HG03342 (cell line): ENCODE measurements at regions not wholly inside any gene's neighbourhood (a gene's known extent, or its start where the extent isn't known, plus 50 kb on each side); places are given as distances from the start of the nearest gene placed in this dataset.
"Not testable (repeated sequence)": the region's sequence is repeated elsewhere in the genome, so short reads cannot be mapped to it uniquely, and the experiment has no call there.

Experiments used
- ATAC-seq: cut with Tn5 transposase; IDR thresholded peaks from one replicate; pipeline ENCODE4 v1.9.1; 2021; ENCODE audit warnings: mild to moderate bottlenecking, moderate library complexity; ENCODE audit not compliant: unreplicated experiment

DNA sequence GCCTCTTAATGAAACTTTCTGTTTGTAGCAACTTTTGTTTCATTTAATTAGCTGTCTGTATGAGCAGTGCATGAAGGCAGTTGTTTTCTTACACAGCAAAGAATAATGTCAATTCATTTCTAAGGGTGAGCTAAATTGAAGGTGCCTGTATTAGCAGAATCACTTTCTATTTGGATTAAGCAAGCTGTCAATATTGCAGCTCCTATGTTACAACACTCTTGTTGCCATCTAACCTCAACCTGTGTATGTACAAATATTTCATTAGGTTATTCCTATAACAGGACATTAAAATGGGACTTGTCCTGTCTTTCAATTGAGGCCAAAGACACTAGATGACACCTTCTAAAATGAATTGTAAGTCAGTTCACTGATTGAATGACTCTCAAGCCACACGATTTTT, 647.5 kb downstream of the UTRN start:
- no peak for ATAC-seq

DNA sequence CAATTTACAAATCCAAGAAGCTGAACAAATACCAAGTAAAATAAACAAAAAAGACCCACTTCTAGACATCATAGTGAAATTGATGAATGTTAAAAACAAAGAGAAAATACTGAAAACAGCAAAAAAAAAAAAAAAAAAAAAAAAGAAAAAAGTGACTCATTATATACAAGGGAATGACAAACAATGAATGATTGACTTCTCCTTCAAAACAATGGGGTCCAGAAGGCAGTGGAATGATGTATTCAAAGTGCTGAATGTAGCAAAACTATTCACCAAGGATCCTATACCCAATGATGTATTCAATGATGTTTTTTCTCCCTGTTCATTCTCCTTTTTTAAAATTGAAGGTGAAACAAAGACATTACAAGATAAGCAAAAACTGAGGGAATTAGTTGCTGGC, 650.0 kb downstream of the UTRN start:
- no peak for ATAC-seq

DNA sequence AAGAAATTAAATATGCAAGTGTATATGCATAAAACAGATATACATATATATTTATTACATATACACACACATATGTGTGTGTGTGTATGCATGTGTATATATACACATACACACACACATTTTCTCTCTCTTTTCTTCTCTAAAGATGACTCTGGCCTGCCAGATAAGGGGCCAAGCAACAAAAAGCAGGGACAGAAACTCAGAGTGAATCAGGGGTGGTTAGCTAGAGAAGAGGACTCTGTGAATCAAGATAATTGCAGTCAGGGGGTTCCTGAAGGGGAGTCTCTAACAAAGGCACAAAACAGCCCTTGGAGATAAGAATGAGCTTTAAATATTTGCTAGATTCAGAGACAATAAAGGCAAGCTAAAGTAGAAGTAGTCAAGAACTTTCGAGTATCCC, 650.5 kb downstream of the UTRN start:
- ATAC-seq, result no peak

DNA sequence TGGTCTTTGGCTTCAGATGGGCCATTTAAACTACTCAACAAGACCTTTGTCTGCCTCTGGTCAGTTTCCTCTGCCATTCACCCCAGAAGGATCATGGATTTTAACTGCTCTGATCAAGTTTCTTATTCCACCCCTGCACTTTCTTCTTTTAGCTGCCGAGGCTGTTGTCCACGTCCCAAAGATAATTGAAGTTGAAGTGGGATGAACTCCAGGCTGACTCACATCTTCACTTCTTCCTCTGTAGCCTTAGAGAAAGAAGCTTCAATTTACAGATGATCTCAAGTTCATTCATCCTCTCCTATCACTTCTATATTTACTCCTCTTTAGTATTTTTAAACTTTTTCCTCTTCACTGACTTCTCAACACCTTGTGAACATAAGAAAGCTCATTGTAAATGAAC, 651.6 kb downstream of the UTRN start:
- no peak for ATAC-seq

DNA sequence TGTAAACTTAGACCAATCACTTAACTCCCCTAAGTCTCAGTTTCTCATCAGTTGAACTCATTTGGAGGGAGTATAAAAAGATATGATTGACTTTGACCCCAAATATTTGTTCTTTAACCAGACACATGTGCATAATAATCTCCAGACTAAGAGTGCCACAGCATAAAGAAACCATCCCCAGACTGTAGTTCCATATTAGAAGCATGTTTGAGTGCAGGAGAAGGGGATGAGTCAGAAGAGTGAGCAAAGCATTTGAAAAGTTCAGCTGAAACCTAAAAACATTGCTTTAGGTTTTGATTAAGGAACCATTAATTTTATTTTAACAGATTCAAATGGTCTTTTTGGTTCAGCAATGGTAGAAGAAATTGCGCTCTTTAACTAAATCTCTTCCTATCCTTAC, 654.8 kb downstream of the UTRN start:
- ATAC-seq, result no peak

DNA sequence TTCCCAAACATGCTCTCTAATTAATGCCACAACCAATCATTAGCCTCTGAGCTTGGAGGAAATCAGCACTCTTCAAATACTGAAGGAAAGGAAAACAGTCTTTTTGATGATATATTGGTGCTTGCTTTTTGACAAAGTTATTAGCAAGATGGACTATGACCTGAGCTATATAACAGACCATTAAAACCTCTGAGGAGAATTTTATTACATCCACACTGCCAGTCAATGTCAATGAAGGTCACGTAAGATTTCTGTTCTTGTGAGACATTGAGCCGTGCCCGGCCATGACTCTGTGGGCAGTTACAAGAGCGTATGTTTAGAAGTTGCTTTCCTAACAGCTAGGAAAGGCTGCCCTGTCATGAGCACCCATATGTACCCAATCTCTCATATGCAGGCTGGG, 659.0 kb downstream of the UTRN start:
- no peak for ATAC-seq

DNA sequence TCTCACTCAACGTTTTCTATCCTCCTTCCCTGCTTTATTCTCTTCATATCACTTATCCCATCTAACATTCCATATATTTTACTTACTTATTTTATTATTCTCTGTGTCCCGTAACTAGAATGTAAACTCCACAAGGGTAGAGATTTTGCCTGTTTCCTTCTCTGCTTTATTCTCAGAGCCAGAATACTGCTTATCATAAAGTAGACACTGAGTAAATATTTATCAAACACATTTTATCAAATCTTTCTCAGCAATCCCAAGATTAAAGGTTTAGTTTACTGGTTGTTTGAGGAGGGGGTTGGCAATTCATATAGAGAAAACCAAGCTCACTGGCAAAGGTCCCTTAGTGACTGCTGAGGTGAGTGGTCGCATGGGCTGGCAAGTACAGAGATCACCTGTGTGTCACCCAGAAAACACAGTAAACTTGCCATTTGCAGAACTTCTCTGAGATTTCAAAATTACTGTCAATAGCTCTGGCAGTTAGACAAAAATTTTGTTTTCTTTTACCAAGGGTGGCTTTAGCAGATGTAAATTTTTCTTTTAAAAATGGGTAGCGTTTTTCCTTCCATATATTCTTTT, 662.4 kb downstream of the UTRN start:
- ATAC-seq, result no peak

DNA sequence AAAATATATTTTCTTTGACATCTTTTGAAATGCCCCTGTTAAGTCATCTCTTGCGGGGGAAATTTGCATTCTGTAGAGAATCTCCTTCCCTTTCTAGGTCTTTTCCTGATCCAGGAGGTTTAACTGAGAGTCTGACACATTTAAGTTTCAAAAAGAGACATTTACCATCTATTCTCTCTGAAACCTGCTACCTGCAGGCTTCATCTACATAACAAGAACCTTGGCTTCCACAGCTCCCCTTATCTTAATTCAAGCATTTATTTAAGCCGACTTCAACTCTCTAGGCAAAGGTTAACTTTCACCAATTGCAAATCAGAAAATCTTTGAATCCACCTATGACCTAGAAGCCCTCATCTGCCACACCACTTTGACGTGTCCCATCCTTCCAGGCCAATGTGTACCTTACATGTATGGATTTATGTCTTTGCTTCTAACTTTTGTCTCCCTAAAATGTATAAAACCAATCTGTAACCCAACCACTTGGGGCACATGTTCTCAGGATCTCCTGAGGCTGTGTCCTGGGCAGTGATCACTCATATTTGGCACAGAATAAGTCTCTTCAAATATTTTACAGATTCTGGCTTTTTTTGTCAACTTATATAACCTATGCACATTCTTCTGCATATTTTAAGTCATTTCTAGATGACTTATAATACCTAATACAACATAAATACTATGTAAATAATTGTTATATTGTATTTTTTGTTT, 666.7 kb downstream of the UTRN start:
- ATAC-seq, result no peak

DNA sequence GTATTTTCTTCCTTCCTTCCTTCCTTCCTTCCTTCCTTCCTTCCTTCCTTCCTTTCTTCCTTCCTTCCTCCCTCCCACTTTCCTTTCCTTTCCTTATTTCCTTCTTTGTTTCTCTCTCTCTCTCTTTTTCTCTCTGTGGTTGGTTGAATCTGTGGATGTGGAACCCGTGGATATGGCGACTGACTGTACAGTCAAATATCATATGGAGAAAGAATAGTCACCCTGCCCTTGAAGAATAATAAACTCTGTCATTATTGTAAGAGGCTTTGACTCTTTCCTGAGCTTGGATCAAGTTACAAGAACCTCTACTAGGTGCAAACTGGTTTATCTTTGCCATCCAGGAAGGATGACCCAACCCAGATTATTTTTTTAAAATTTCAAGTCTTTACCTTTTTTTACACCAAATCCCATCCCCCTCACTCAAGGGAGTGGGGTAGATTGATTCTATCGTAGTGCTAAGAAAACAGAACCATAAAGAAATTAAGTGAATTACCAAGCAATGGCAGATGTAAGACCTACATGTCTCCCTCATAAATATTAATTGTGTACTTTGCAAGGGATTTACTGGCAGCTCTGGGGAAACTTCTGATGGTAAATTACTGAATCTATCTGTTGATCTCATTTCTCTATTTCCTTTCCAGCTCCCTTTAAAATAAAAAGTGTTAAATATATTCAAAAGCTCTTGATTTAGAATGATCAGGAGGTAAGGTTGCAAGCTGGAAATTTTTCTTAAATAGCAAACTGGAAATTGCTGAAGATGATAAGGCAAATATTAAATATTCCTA, 667.5 kb downstream of the UTRN start:
- no peak for ATAC-seq

DNA sequence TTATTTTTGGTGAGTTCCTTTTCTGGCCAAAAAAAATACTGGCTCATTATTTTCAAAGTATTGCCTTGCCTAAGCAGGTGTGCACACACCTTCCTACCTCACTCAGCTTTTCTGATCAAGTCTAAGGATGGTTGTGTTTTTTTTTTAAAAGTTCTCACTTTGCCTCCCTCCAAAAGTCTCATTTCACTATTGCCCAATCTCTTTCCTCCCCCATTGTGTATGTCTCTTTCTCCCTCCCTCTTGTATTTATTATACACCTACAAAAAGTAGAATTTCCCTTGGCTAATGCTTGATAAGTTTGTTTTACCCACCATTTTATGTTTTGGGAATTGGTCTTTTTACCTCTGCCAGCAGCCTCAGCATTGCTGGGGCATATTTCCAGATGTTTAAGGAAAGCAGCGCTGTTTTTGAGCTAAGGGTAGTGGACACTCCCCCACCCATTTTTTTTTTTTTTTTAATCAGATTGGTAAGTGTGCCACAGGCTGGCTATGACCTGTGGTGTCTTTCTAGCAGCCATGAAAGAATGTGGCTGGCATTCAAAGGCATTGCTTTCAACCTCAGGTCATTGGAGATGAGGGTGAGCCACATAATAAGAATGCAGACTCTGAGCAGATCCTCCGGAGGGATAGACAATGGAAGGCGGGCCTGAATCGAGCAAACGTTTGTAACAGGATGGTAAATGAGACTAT, 668.6 kb downstream of the UTRN start:
- ATAC-seq, result no peak

DNA sequence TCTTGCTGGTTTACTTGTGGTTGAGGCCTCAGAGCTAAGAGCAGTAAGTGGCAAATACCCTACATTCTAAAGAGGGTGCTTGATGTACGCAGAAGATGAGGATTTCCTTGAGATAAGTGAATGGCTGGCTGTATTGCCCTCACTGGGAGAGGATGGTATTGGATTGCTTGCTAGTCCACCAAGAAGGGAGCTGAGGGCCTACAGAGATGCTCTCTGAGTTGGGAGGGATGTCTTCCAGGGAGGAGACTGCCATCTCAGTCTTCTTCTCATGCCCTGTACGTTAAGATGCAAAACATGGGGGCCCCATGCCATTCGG, 669.1 kb downstream of the UTRN start:
- ATAC-seq, result no peak

DNA sequence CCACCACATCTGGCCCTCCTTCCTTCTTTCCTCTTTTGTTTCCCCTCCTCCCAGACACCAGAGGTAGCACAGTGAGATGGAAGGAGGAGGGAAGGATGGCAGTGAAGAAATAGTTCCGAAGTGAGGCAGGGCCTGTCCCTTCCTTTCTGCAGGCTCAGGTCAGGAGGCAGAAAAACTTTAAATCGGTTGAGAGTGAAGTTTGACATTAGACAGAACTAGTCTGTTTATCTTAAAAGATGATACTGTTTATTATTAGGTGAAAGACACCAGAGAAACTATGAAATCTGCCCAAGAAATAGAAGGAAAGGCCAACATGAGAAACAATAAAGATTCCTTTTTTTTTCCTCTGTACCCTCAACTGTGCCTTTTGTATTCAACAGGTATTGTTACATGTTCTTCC, 670.3 kb downstream of the UTRN start:
- no peak for ATAC-seq

DNA sequence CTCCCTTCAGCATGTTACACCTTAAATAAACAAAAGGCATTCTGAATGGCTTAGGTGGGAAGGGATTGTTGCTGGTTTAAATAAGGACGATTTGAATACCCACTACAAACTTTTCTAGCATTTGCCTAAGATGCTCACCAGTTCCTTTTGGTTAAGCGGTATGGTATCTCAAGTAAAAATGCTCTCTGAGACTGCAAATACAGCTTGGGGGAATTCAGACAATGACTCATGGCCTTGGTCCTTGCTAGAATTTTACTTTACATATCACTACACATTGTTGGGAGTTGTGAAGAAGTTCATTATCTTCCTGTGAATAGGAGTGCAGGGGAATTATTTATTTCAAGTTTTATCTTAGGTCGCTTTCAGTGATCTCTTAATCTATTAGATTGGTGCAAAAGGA, 670.7 kb downstream of the UTRN start:
- no peak for ATAC-seq

DNA sequence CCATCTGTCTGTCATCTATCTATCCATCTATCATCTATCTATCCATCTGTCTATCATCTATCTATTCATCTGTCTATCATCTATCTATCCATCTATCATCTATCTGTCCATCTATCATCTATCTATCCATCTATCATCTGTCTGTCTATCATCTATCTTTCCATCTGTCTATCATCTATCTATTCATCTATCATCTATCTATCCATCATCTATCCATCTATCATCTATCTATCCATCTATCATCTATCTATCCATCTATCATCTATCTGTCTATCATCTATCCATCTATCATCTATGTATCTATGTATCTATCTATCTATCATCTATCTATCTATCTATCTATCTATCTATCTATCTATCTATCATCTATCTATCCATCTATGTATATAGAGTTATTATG, 671.6 kb downstream of the UTRN start:
- not testable (repeated sequence) for ATAC-seq

DNA sequence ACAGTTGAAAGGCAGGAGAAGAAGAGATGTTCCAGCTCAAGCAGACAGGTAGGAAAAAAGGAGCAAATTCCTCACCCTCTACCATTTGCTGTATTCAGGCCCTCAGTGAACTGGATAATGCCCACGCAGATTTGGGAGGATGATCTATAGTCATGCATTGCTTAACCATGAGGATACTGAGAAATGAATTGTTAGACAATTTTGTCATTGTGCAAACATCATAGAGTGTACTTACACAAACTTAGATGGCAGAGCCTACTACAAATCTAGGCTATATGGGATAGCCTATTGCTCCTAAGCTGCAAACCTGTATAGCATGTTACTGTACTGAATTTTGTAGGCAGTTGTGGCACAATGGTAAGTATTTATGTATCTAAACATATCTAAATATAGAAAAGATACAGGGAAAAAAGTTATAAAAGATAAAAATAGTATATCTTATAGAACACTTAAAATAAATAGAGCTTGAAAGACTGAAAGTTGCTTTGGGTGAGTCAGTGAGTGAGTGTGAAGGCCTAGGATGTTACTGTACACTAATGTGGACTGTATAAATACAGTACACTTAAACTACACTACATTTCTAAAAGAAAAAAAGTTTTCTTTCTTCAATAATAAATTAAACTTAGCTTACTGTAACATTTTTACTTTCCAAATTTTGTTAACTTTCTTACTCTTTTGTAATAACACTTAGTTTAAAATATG, 672.3 kb downstream of the UTRN start:
- ATAC-seq, result no peak

DNA sequence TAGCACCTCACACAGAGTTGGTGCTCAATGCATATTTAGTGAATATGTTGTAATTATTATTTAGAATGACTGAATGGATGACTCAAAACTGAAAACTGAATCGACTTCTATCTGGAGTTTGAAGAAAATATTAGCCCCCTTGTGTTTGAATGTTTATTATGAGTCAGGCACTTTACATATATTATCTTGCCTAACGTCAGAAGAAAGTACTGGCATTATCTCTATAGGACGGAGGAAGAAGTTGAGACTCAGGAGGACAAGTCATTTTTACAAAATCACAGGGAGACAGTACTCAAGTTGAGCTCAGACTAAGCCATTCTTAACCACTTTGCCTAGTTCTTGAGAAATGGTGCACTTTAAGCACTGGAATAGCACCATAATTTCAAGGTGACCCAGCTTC, 684.0 kb downstream of the UTRN start:
- no peak for ATAC-seq

DNA sequence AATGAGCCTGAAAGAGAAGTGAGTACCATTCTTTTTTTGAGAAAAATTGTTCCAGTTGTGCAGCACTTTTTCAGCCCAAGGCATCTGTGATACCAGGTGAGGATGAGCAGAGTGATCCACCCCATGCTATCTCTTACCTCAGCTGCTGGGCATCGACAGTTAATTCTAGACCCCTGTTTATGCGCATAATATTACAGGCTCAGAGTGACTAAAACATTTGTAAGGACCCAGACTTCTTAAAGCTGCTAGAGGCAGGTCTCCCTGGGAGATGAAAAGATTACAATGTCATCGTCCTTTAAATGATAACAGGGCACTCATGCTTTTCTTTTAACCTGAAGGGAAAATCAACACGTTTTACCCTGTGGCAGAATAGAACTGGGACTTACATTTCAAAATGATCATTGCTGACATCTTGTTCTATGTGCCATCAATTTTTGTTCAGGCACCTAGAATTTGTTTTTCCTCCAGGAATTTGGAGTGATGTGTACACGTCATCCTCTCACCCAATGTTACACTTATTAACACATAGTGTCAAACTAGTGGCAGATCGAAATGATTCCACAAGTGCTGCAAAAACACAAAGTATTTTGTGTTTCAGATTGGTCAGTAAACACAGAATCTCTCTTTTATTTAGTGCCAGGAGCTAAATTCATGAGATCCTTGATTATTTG, 684.6 kb downstream of the UTRN start:
- no peak for ATAC-seq

DNA sequence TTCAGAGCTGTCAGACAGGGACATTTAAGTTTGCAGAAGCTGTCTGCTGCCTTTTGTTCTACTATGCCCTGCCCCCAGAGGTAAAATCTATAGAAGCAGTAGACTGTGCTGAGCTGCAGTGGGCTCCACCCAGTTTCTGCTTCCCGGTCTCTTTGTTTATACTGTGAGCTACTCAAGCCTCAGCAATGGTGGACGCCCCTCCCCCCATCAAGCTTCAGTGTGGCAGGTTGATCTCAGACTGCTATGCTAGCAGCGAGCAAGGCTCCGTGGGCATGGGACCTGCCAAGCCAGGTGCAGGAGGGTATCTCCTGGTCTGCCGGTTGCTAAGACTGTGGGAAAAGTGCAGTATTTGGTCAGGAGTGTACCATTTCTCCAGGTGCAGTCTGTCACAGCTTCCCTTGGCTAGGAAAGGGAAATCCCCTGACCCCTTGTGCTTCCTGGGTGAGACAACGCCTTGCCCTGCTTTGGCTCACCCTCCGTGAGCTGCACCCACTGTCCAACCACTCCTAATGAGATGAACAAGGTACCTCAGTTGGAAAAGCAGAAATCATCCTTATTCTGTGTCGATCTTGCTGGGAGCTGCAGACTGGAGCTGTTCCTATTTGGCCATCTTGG, 692.2 kb downstream of the UTRN start:
- ATAC-seq, result not testable (repeated sequence)

DNA sequence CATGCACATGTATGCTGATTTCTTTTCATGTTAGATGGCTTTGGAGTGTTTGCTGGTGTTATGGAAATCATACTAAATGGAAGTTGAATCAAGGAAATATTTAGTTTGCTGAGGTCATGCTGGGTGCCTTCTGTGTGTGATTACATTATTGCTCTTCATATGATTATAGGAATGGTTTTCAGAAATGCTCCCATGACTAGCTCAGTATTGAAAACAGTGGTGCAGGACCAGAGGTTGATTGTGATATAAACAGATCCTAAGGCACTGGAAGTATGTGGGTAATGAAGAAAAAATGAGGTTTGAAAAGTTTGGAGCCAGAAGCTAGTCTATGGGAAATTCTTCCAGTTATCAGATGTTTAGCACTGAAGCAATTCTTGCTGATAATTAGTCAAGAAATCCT, 693.1 kb downstream of the UTRN start:
- ATAC-seq, result no peak

DNA sequence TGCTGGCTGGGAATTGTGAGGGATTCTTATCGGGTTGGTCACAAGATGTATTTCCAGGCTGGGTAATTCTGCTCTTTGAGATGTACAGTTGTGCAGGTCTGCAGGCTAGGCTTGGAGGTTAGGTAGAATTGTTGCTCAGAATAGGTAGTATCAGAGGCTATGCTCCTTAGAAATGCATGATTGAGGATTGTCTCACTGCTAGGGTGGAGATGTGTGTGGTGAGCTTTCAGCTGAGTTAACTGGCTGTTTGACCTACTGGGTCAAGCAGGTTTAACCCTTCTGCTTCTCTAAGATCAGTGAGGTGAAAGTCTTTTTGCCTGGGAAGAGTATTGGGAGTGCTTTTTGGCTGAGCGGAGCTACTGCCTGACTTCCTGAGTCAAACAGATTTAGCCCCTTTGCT, 701.1 kb downstream of the UTRN start:
- ATAC-seq, result no peak
